ENCODE measurements at regions not wholly inside any gene's neighbourhood (a gene's known extent, or its start where the extent isn't known, plus 50 kb on each side); places are given as distances from the start of the nearest gene placed in this dataset.

DNA sequence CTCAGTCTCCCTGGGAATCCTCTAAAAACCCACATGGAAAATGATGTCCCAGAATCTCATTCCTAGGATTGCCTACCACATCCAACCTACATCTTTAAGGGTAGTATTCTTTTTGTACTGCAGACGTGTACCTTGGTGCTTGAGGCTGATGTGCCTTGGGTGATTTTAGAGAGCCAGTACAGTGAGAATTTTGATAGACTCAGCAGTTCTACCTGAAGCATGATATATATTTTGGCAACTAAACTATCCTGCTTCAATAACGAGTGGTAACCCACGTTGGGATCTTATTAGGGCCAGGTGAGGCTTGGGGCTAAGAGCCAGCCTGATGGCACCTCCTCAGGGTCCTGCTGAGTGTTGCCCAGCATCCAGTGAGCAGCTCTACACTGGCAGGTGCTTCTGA, 140.4 kb downstream of the ZNF518B start:
- Histone ChIP-seq H3K9me2 (replicated peaks; ENCODE audit: insufficient read depth, low read length) (no peaks in the 10 kb centered on the region), H3K4me2 (ENCODE audit: low read depth, low read length) (no peak overlapping the region), H3K4me1 (ENCODE audit: low read length) (no peaks in the 10 kb centered on the region), H2AFZ (ENCODE audit: low read length) (no peak overlapping the region), H3K36me3 (replicated peaks; ENCODE audit: insufficient read depth, low read length) (no peaks in the 10 kb centered on the region), H3K79me2 (ENCODE audit: low read length) (no peaks in the 10 kb centered on the region), H3K27me3 (replicated peaks; ENCODE audit: insufficient read depth, low read length) (no peaks in the 10 kb centered on the region), H3K9me3 (replicated peaks; ENCODE audit: insufficient read depth, low read length) (no peaks in the 10 kb centered on the region), H3K4me3 (ENCODE audit: low read length) (no peak overlapping the region), H3K27ac (ENCODE audit: low read length) (no peak overlapping the region), H3K9ac (ENCODE audit: low read length) (no peak overlapping the region), H4K20me1 (ENCODE audit: insufficient read depth, low read length) (no peaks in the 10 kb centered on the region), H3F3A (ENCODE audit: insufficient read depth, low read length) (no peaks in the 10 kb centered on the region)
- DNase-seq, result no peak
- TF ChIP-seq EZH2 (optimal IDR thresholded peaks at IDR 0.05; ENCODE audit: low read depth, low read length), result no peak
- TF ChIP-seq, protein P1, sequence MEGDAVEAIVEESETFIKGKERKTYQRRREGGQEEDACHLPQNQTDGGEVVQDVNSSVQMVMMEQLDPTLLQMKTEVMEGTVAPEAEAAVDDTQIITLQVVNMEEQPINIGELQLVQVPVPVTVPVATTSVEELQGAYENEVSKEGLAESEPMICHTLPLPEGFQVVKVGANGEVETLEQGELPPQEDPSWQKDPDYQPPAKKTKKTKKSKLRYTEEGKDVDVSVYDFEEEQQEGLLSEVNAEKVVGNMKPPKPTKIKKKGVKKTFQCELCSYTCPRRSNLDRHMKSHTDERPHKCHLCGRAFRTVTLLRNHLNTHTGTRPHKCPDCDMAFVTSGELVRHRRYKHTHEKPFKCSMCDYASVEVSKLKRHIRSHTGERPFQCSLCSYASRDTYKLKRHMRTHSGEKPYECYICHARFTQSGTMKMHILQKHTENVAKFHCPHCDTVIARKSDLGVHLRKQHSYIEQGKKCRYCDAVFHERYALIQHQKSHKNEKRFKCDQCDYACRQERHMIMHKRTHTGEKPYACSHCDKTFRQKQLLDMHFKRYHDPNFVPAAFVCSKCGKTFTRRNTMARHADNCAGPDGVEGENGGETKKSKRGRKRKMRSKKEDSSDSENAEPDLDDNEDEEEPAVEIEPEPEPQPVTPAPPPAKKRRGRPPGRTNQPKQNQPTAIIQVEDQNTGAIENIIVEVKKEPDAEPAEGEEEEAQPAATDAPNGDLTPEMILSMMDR (IDR thresholded peaks at IDR 0.05; ENCODE audit: low read length), result no peak
- TF ChIP-seq EZH2phosphoT487 (IDR thresholded peaks at IDR 0.05; ENCODE audit: low read length), result no peak

DNA sequence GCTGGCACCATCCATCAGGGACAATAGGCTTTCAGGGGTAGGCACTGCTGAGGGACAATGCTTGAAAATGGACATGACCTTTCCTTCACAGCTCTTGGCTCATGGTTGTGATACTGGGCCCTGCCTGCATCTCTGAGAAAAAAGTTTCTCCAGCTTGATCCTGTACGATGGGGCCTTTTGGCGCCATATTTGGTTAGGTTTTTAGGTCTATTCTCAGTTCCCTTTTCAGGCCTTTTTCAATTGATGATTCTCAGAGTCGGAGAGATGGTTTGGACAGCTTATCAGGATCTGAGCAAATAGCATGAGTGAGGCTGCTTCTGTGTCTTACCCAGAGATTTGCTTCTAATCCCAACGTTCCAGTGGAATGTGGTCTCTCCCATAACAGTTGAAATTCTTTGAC, 141.6 kb downstream of the ZNF518B start:
- no peaks in the 10 kb centered on the region for H3K79me2 ChIP-seq (ENCODE audit: low read length)
- no peaks in the 10 kb centered on the region for H3K9me2 ChIP-seq (replicated peaks; ENCODE audit: insufficient read depth, low read length)
- H3K9me3 ChIP-seq (replicated peaks; ENCODE audit: insufficient read depth, low read length), result no peaks in the 10 kb centered on the region
- no peak overlapping the region for H3K9ac ChIP-seq (ENCODE audit: low read length)
- H3K4me3 ChIP-seq (ENCODE audit: low read length), result no peak overlapping the region
- no peaks in the 10 kb centered on the region for H3K36me3 ChIP-seq (replicated peaks; ENCODE audit: insufficient read depth, low read length)
- no peak overlapping the region for H2AFZ ChIP-seq (ENCODE audit: low read length)
- H3K27ac ChIP-seq (ENCODE audit: low read length), result no peak overlapping the region
- H3K4me2 ChIP-seq (ENCODE audit: low read depth, low read length), result no peak overlapping the region
- no peak for DNase-seq
- H3F3A ChIP-seq (ENCODE audit: insufficient read depth, low read length), result no peaks in the 10 kb centered on the region
- H3K4me1 ChIP-seq (ENCODE audit: low read length), result no peaks in the 10 kb centered on the region
- no peak for TF ChIP-seq EZH2 (optimal IDR thresholded peaks at IDR 0.05; ENCODE audit: low read depth, low read length)
- TF ChIP-seq, protein P1 (IDR thresholded peaks at IDR 0.05; ENCODE audit: low read length), result no peak
- TF ChIP-seq EZH2phosphoT487 (IDR thresholded peaks at IDR 0.05; ENCODE audit: low read length), result no peak
- H3K27me3 ChIP-seq (replicated peaks; ENCODE audit: insufficient read depth, low read length), result no peaks in the 10 kb centered on the region
- H4K20me1 ChIP-seq (ENCODE audit: insufficient read depth, low read length), result no peaks in the 10 kb centered on the region

- Histone ChIP-seq H3K9me3 (replicated peaks; ENCODE audit: insufficient read depth, low read length) (no peaks in the 10 kb centered on the region), H3K79me2 (ENCODE audit: low read length) (no peaks in the 10 kb centered on the region), H3K9ac (ENCODE audit: low read length) (no peak overlapping the region), H3K36me3 (replicated peaks; ENCODE audit: insufficient read depth, low read length) (no peaks in the 10 kb centered on the region), H3K4me2 (ENCODE audit: low read depth, low read length) (no peak overlapping the region), H3K27me3 (replicated peaks; ENCODE audit: insufficient read depth, low read length) (no peaks in the 10 kb centered on the region), H3K9me2 (replicated peaks; ENCODE audit: insufficient read depth, low read length) (no peaks in the 10 kb centered on the region), H3K4me1 (ENCODE audit: low read length) (no peaks in the 10 kb centered on the region), H3K4me3 (ENCODE audit: low read length) (no peak overlapping the region), H3F3A (ENCODE audit: insufficient read depth, low read length) (no peaks in the 10 kb centered on the region), H4K20me1 (ENCODE audit: insufficient read depth, low read length) (no peaks in the 10 kb centered on the region), H3K27ac (ENCODE audit: low read length) (no peak overlapping the region), H2AFZ (ENCODE audit: low read length) (no peak overlapping the region)
- no peak for DNase-seq
- TF ChIP-seq EZH2phosphoT487 (IDR thresholded peaks at IDR 0.05; ENCODE audit: low read length) (no peak), EZH2 (optimal IDR thresholded peaks at IDR 0.05; ENCODE audit: low read depth, low read length) (no peak)
- TF ChIP-seq, protein P1 (IDR thresholded peaks at IDR 0.05; ENCODE audit: low read length), result no peak
Measured at GRCh38 chr4:10312568-10312967, 144.7 kb downstream of the ZNF518B start.
